Fibroblast of lung (primary cell): ENCODE measurements at regions not wholly inside any gene's neighbourhood (a gene's known extent, or its start where the extent isn't known, plus 50 kb on each side); places are given as distances from the start of the nearest gene placed in this dataset.

Experiments used
- DNase-seq, 2 donors: peaks; one replicate each; pipeline versions ENCODE4 v3.0.0 to v3.0.0-alpha.2; 2010; ENCODE audit warnings: low read depth in 2 of 2
- H2AFZ ChIP-seq: 2 replicates; pipeline ENCODE4 v1.5.1; 2012; ENCODE audit warnings: low read length, control low read depth, inconsistent platforms
- H3K27ac ChIP-seq: 2 replicates; pipeline ENCODE4 v1.5.1; 2011; ENCODE audit warnings: low read length, control low read depth; ENCODE audit not compliant: insufficient read depth
- H3K27me3 ChIP-seq: 2 replicates; pipeline ENCODE4 v1.5.1; 2011; ENCODE audit warnings: mild to moderate bottlenecking, low read length; ENCODE audit not compliant: control insufficient read depth, insufficient read depth
- H3K36me3 ChIP-seq: 2 replicates; pipeline ENCODE4 v1.5.1; 2011; ENCODE audit warnings: low read length; ENCODE audit not compliant: control insufficient read depth, insufficient read depth
- H3K4me1 ChIP-seq: 2 replicates; pipeline ENCODE4 v1.5.1; 2011; ENCODE audit warnings: low read length; ENCODE audit not compliant: control insufficient read depth, insufficient read depth; ENCODE audit errors: extremely low read depth
- H3K4me2 ChIP-seq: 2 replicates; pipeline ENCODE4 v1.5.1; 2011; ENCODE audit warnings: low read length, control low read depth; ENCODE audit not compliant: insufficient read depth; ENCODE audit errors: extremely low read depth
- H3K4me3 ChIP-seq, 4 experiments: fragments of 200-600 bp in 1 of 4; sonication (generic) in 1 of 4; replicated peaks in 1 of 4; 2 replicates each; pipeline ENCODE4 v1.5.1; 2011 to 2016; ENCODE audit warnings: low read length in 4 of 4, low read depth in 3 of 4, mild to moderate bottlenecking in 3 of 4, control low read depth in 2 of 4, inconsistent platforms in 1 of 4, mixed read lengths in 1 of 4; ENCODE audit not compliant: insufficient read depth in 1 of 4; ENCODE audit errors: control extremely low read depth in 1 of 4
- H3K79me2 ChIP-seq: 2 replicates; pipeline ENCODE4 v1.5.1; 2012; ENCODE audit warnings: mild to moderate bottlenecking, low read length, inconsistent platforms; ENCODE audit not compliant: control insufficient read depth, insufficient read depth
- H3K9ac ChIP-seq: 2 replicates; pipeline ENCODE4 v1.5.1; 2011; ENCODE audit warnings: mild to moderate bottlenecking, low read length, control low read depth; ENCODE audit not compliant: insufficient read depth
- H3K9me3 ChIP-seq: 2 replicates; pipeline ENCODE4 v1.5.1; 2012; ENCODE audit warnings: low read depth, low read length; ENCODE audit not compliant: control insufficient read depth, insufficient read depth
- H4K20me1 ChIP-seq: 2 replicates; pipeline ENCODE4 v1.5.1; 2011; ENCODE audit warnings: low read length; ENCODE audit not compliant: control insufficient read depth, insufficient read depth; ENCODE audit errors: extremely low read depth
- EZH2 ChIP-seq: IDR thresholded peaks from 2 replicates; pipeline ENCODE4 v1.5.1; 2012; ENCODE audit warnings: low read length, control low read depth, mild to moderate bottlenecking; ENCODE audit errors: missing control alignments
- TF ChIP-seq, protein P1 (sequence below), 2 donors: IDR thresholded peaks in 1 of 2; conservative IDR thresholded peaks in 1 of 2; 1 replicate in 1 of 2; 2 replicates in 1 of 2; pipeline ENCODE4 v1.5.1; 2011 to 2012; ENCODE audit warnings: low read length in 2 of 2, control low read depth in 1 of 2, inconsistent platforms in 1 of 2, low read depth in 1 of 2, mild to moderate bottlenecking in 1 of 2

DNA sequence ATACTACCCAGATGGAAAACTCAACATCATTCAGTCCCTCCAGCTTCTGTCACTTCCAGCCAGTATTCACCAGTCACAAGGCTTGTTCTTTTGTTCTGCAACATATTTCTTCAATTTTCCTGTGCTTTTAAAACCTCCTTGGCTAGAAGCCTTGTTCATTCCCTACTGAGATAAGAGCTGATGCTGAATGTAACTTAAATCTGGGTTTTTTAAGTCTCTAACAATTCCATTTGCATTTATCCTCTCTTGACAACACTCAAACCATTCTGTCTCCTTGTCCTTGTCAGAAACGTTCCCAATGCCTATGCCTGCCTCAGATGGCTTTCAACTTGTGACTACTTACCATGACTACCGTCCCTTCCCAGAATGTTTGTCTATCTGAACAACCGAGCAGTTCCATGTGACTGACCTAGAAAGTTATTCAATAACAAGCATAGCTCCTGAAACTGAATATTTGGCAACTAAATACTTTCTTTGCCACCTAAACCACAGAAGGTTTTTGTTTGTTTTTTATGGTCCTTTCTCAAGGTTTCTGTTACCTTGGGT lies 682.9 kb upstream of the GALNTL6 start:
- Histone ChIP-seq H3K9me3 (no peaks in the 10 kb centered on the region), H4K20me1 (no peaks in the 10 kb centered on the region), H3K27me3 (no peaks in the 10 kb centered on the region), H3K4me2 (no peak overlapping the region), H3K36me3 (no peaks in the 10 kb centered on the region), H2AFZ (no peak overlapping the region), H3K27ac (no peak overlapping the region), H3K9ac (no peak overlapping the region), H3K4me1 (no peaks in the 10 kb centered on the region), H3K4me3 (no peak overlapping the region), H3K79me2 (no peaks in the 10 kb centered on the region)
- no peak for TF ChIP-seq EZH2
- TF ChIP-seq, protein P1, sequence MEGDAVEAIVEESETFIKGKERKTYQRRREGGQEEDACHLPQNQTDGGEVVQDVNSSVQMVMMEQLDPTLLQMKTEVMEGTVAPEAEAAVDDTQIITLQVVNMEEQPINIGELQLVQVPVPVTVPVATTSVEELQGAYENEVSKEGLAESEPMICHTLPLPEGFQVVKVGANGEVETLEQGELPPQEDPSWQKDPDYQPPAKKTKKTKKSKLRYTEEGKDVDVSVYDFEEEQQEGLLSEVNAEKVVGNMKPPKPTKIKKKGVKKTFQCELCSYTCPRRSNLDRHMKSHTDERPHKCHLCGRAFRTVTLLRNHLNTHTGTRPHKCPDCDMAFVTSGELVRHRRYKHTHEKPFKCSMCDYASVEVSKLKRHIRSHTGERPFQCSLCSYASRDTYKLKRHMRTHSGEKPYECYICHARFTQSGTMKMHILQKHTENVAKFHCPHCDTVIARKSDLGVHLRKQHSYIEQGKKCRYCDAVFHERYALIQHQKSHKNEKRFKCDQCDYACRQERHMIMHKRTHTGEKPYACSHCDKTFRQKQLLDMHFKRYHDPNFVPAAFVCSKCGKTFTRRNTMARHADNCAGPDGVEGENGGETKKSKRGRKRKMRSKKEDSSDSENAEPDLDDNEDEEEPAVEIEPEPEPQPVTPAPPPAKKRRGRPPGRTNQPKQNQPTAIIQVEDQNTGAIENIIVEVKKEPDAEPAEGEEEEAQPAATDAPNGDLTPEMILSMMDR (conservative IDR thresholded peaks at IDR 0.05 in 1 of 2, IDR thresholded peaks at IDR 0.05 in 1 of 2; ENCODE audit: low read depth in 1 of 2, low read length in 2 of 2): no peak
- no peak for DNase-seq

DNA sequence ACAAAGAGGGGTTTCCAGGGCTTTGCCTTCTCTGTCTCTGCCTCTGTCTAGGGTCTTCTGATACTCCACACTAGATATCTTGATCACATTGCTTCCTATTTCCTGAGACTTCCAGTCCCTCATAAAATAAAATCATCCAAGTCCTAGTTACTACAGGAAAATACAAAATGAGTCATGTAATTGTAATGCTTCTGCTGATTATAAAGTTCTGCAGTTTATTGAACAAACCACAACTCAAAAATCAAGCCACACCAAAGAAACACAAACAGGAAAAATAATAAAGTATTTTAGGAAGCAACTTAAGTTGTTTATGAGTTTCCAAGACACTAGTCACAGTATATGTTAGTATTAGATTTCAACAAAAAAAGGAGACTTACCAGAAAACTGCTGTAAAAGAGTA lies 695.1 kb upstream of the GALNTL6 start:
- Histone ChIP-seq H3K79me2 (no peaks in the 10 kb centered on the region), H3K4me3 (no peak overlapping the region), H3K36me3 (no peaks in the 10 kb centered on the region), H2AFZ (no peak overlapping the region), H4K20me1 (no peaks in the 10 kb centered on the region), H3K9ac (no peak overlapping the region), H3K4me1 (no peaks in the 10 kb centered on the region), H3K27me3 (no peaks in the 10 kb centered on the region), H3K4me2 (no peak overlapping the region), H3K27ac (no peak overlapping the region), H3K9me3 (no peaks in the 10 kb centered on the region)
- DNase-seq: no peak
- TF ChIP-seq, protein P1 (conservative IDR thresholded peaks at IDR 0.05 in 1 of 2, IDR thresholded peaks at IDR 0.05 in 1 of 2; ENCODE audit: low read depth in 1 of 2, low read length in 2 of 2): no peak
- no peak for TF ChIP-seq EZH2

DNA sequence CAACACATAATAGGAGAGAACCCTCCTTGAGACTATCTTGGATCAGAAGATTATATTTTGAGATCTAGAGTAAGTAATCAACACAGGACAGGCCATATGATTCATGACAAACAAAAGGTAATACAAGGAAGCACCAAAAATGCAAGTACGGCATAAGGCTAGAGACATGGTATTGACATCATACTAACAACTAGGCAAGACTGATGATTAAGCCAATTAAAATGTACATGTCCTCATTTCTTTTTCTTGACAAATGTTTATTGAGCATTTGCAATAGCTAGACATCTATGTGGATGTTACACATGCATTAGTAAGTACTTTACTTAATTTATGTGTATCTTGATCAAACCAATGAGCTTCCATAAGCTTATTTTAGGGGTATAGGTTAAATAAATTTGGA lies 695.7 kb upstream of the GALNTL6 start:
- Histone ChIP-seq H3K79me2 (no peaks in the 10 kb centered on the region), H3K27me3 (no peaks in the 10 kb centered on the region), H3K36me3 (no peaks in the 10 kb centered on the region), H3K4me2 (no peak overlapping the region), H3K27ac (no peak overlapping the region), H3K9me3 (no peaks in the 10 kb centered on the region), H3K4me3 (no peak overlapping the region), H4K20me1 (no peaks in the 10 kb centered on the region), H2AFZ (no peak overlapping the region), H3K9ac (no peak overlapping the region), H3K4me1 (no peaks in the 10 kb centered on the region)
- TF ChIP-seq, protein P1 (conservative IDR thresholded peaks at IDR 0.05 in 1 of 2, IDR thresholded peaks at IDR 0.05 in 1 of 2; ENCODE audit: low read depth in 1 of 2, low read length in 2 of 2): no peak
- no peak for TF ChIP-seq EZH2
- no peak for DNase-seq
